ENCODE measurements at regions not wholly inside any gene's neighbourhood (a gene's known extent, or its start where the extent isn't known, plus 50 kb on each side); places are given as distances from the start of the nearest gene placed in this dataset.

- no peak for TF ChIP-seq E2F6 (IDR thresholded peaks at IDR 0.05)
- no peak for TF ChIP-seq KDM5A (IDR thresholded peaks at IDR 0.05; ENCODE audit: low read length)
- no peak for TF ChIP-seq GTF2F1 (IDR thresholded peaks at IDR 0.05; ENCODE audit: borderline replicate concordance, low read depth, low read length)
- TF ChIP-seq FOSL1 (IDR thresholded peaks at IDR 0.05; ENCODE audit: insufficient read depth, low read depth, low read length): no peak
Measured at GRCh38 chr14:38837343-38838048, 265.5 kb downstream of the SEC23A start (continued).

Data from H1 (cell line).